ENCODE measurements at regions not wholly inside any gene's neighbourhood (a gene's known extent, or its start where the extent isn't known, plus 50 kb on each side); places are given as distances from the start of the nearest gene placed in this dataset.

DNA sequence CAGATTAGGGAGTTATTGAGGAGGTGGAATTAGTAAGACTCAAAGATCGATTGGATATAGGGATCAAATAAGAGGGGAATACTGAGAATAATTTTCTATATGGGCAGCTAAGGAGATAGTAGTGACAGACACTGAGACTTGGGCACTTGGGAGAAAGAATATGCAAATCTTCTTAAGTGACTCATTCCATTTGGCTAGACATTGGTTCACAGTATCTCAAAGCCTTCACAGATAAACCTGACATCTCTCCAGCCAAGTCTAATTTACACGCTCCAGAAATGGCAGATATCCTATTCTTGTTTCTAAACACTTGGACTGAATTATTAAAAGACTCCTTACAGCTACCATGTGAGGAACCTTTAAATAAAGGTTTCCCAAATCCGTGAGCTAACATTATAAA lies 104.6 kb upstream of the ADAMTS9 start:
- TF ChIP-seq, protein P1, sequence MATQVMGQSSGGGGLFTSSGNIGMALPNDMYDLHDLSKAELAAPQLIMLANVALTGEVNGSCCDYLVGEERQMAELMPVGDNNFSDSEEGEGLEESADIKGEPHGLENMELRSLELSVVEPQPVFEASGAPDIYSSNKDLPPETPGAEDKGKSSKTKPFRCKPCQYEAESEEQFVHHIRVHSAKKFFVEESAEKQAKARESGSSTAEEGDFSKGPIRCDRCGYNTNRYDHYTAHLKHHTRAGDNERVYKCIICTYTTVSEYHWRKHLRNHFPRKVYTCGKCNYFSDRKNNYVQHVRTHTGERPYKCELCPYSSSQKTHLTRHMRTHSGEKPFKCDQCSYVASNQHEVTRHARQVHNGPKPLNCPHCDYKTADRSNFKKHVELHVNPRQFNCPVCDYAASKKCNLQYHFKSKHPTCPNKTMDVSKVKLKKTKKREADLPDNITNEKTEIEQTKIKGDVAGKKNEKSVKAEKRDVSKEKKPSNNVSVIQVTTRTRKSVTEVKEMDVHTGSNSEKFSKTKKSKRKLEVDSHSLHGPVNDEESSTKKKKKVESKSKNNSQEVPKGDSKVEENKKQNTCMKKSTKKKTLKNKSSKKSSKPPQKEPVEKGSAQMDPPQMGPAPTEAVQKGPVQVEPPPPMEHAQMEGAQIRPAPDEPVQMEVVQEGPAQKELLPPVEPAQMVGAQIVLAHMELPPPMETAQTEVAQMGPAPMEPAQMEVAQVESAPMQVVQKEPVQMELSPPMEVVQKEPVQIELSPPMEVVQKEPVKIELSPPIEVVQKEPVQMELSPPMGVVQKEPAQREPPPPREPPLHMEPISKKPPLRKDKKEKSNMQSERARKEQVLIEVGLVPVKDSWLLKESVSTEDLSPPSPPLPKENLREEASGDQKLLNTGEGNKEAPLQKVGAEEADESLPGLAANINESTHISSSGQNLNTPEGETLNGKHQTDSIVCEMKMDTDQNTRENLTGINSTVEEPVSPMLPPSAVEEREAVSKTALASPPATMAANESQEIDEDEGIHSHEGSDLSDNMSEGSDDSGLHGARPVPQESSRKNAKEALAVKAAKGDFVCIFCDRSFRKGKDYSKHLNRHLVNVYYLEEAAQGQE (IDR thresholded peaks at IDR 0.05; ENCODE audit: insufficient replicate concordance, low read depth): no peak
- TF ChIP-seq POLR2AphosphoS5 (IDR thresholded peaks at IDR 0.05; ENCODE audit: low read depth): no peak

All from HL-60 (cell line).